H9 (cell line): ENCODE measurements at regions not wholly inside any gene's neighbourhood (a gene's known extent, or its start where the extent isn't known, plus 50 kb on each side); places are given as distances from the start of the nearest gene placed in this dataset.

Experiments used
- DNase-seq: peaks from one replicate; pipeline ENCODE4 v3.0.0-alpha.2; 2017
- H2AFZ ChIP-seq: one replicate; pipeline ENCODE4 v1.6.1; 2013; ENCODE audit warnings: mild to moderate bottlenecking, low read length, control low read depth, moderate library complexity
- H2AK5ac ChIP-seq: 2 replicates; pipeline ENCODE4 v1.6.1; 2013; ENCODE audit warnings: low read length, control low read depth, mixed read lengths; ENCODE audit not compliant: insufficient read length
- H2BK120ac ChIP-seq: one replicate; pipeline ENCODE4 v1.6.1; 2013; ENCODE audit warnings: low read depth, mild to moderate bottlenecking, low read length, control low read depth, inconsistent platforms; ENCODE audit not compliant: poor library complexity, severe bottlenecking
- H2BK12ac ChIP-seq: 2 replicates; pipeline ENCODE4 v1.6.1; 2013; ENCODE audit warnings: low read length, control low read depth, mixed read lengths, low read depth; ENCODE audit not compliant: insufficient read length
- H2BK15ac ChIP-seq: 2 replicates; pipeline ENCODE4 v1.6.1; 2013; ENCODE audit warnings: low read depth, low read length, control low read depth
- H2BK20ac ChIP-seq: one replicate; pipeline ENCODE4 v1.6.1; 2013; ENCODE audit warnings: low read depth, mild to moderate bottlenecking, low read length, control low read depth, inconsistent platforms; ENCODE audit not compliant: poor library complexity, severe bottlenecking
- H2BK5ac ChIP-seq: 2 replicates; pipeline ENCODE4 v1.6.1; 2013; ENCODE audit warnings: low read length, control low read depth, mixed read lengths; ENCODE audit not compliant: insufficient read length
- H3K14ac ChIP-seq: 2 replicates; pipeline ENCODE4 v1.6.1; 2013; ENCODE audit warnings: low read length, control low read depth; ENCODE audit not compliant: insufficient read depth
- H3K18ac ChIP-seq: 2 replicates; pipeline ENCODE4 v1.6.1; 2013; ENCODE audit warnings: low read depth, mild to moderate bottlenecking, mixed read lengths, low read length, control low read depth; ENCODE audit not compliant: insufficient read length
- H3K23ac ChIP-seq: 2 replicates; pipeline ENCODE4 v1.6.1; 2013; ENCODE audit warnings: low read length, control low read depth, mixed read lengths, low read depth; ENCODE audit not compliant: insufficient read length
- H3K23me2 ChIP-seq: 2 replicates; pipeline ENCODE4 v1.6.1; 2013; ENCODE audit warnings: low read depth, mild to moderate bottlenecking, mixed read lengths, low read length, control low read depth; ENCODE audit not compliant: insufficient read length, poor library complexity, severe bottlenecking
- H3K27ac ChIP-seq: 2 replicates; pipeline ENCODE4 v1.5.1; 2013; ENCODE audit warnings: low read length, control low read depth, mixed read lengths, low read depth; ENCODE audit not compliant: insufficient read length
- H3K27me3 ChIP-seq: 2 replicates; pipeline ENCODE4 v1.6.1; 2013; ENCODE audit warnings: low read length, control low read depth, inconsistent platforms; ENCODE audit not compliant: insufficient read depth
- H3K4ac ChIP-seq: 2 replicates; pipeline ENCODE4 v1.6.1; 2013; ENCODE audit warnings: low read depth, mild to moderate bottlenecking, control low read depth, inconsistent platforms, low read length, moderate library complexity
- H3K4me1 ChIP-seq: 2 replicates; pipeline ENCODE4 v1.6.1; 2013; ENCODE audit warnings: low read length, control low read depth, inconsistent platforms; ENCODE audit not compliant: insufficient read depth
- H3K4me2 ChIP-seq: 2 replicates; pipeline ENCODE4 v1.6.1; 2013; ENCODE audit warnings: low read length, control low read depth, mixed read lengths; ENCODE audit not compliant: insufficient read length, insufficient read depth
- H3K56ac ChIP-seq: 2 replicates; pipeline ENCODE4 v1.6.1; 2013; ENCODE audit warnings: low read depth, mild to moderate bottlenecking, mixed read lengths, low read length, control low read depth; ENCODE audit not compliant: insufficient read length
- H3K79me1 ChIP-seq: 2 replicates; pipeline ENCODE4 v1.6.1; 2013; ENCODE audit warnings: low read depth, mild to moderate bottlenecking, moderate library complexity, low read length, control low read depth, inconsistent platforms; ENCODE audit not compliant: insufficient read depth, poor library complexity, severe bottlenecking
- H3K79me2 ChIP-seq: 2 replicates; pipeline ENCODE4 v1.6.1; 2013; ENCODE audit warnings: low read length, control low read depth, inconsistent platforms; ENCODE audit not compliant: insufficient read depth
- H3K9ac ChIP-seq: 2 replicates; pipeline ENCODE4 v1.6.1; 2013; ENCODE audit warnings: low read length, control low read depth, mixed read lengths; ENCODE audit not compliant: insufficient read length; ENCODE audit errors: extremely low read depth
- H3K9me3 ChIP-seq: one replicate; pipeline ENCODE4 v1.6.1; 2013; ENCODE audit warnings: low read depth, low read length, inconsistent platforms; ENCODE audit not compliant: control insufficient read depth
- H3T11ph ChIP-seq: one replicate; pipeline ENCODE4 v1.6.1; 2013; ENCODE audit warnings: mild to moderate bottlenecking, low read length, control low read depth, inconsistent platforms
- H4K20me1 ChIP-seq: one replicate; pipeline ENCODE4 v1.6.1; 2013; ENCODE audit not compliant: control insufficient read depth, insufficient read length, insufficient read depth
- H4K5ac ChIP-seq: 2 replicates; pipeline ENCODE4 v1.6.1; 2013; ENCODE audit warnings: low read depth, mild to moderate bottlenecking, mixed read lengths, low read length, control low read depth; ENCODE audit not compliant: insufficient read length
- H4K8ac ChIP-seq: replicated peaks from 2 replicates; pipeline ENCODE4 v1.6.1; 2013; ENCODE audit warnings: low read length, control low read depth, mixed read lengths, low read depth; ENCODE audit not compliant: insufficient read length
- H4K91ac ChIP-seq: 2 replicates; pipeline ENCODE4 v1.6.1; 2013; ENCODE audit warnings: low read depth, mild to moderate bottlenecking, moderate library complexity, mixed read lengths, low read length, control low read depth; ENCODE audit not compliant: insufficient read length
- H3K27ac Mint-ChIP-seq, 3 experiments: 2 replicates in 2 of 3; 3 replicates in 1 of 3; pipeline ENCODE4 v1.8.0; 2020 to 2021; ENCODE audit warnings: mixed read lengths in 3 of 3, mild to moderate bottlenecking in 1 of 3, moderate library complexity in 1 of 3
- H3K27me3 Mint-ChIP-seq: 2 replicates; pipeline ENCODE4 v1.8.0; 2021; ENCODE audit warnings: low read depth, mild to moderate bottlenecking, moderate library complexity, mixed read lengths
- H3K36me3 Mint-ChIP-seq, 3 experiments: 2 replicates in 2 of 3; 3 replicates in 1 of 3; pipeline ENCODE4 v1.8.0; 2020 to 2021; ENCODE audit warnings: low read depth in 3 of 3, mixed read lengths in 3 of 3; ENCODE audit not compliant: insufficient read depth in 1 of 3
- H3K4me1 Mint-ChIP-seq, 2 experiments: 2 replicates each; pipeline ENCODE4 v1.8.0; 2020; ENCODE audit warnings: mixed read lengths in 2 of 2
- H3K4me3 Mint-ChIP-seq, 2 experiments: 2 replicates in 1 of 2; 3 replicates in 1 of 2; pipeline ENCODE4 v1.8.0; 2020 to 2021; ENCODE audit warnings: mild to moderate bottlenecking in 2 of 2, mixed read lengths in 2 of 2, moderate library complexity in 1 of 2
- H3K9me3 Mint-ChIP-seq, 2 experiments: 2 replicates in 1 of 2; 3 replicates in 1 of 2; pipeline ENCODE4 v1.8.0; 2020; ENCODE audit warnings: mild to moderate bottlenecking in 2 of 2, mixed read lengths in 2 of 2, moderate library complexity in 1 of 2
- CTCF ChIP-seq: fragments of 200-600 bp; sonication (generic); conservative IDR thresholded peaks from 3 replicates; pipeline ENCODE4 v1.8.0; 2021; ENCODE audit warnings: antibody characterized with exemption, mild to moderate bottlenecking
- WGBS: extraction: QIAGEN DNeasy Blood & Tissue Kit; methylation state at CpG from one replicate; pipeline ENCODE4 v1.1.7; 2013; ENCODE audit warnings: missing lambda C conversion rate, low lambda C conversion rate, mixed read lengths; ENCODE audit not compliant: insufficient read length; ENCODE audit errors: extremely low coverage; 5-methylcytosine and 5-hydroxymethylcytosine counted together

DNA sequence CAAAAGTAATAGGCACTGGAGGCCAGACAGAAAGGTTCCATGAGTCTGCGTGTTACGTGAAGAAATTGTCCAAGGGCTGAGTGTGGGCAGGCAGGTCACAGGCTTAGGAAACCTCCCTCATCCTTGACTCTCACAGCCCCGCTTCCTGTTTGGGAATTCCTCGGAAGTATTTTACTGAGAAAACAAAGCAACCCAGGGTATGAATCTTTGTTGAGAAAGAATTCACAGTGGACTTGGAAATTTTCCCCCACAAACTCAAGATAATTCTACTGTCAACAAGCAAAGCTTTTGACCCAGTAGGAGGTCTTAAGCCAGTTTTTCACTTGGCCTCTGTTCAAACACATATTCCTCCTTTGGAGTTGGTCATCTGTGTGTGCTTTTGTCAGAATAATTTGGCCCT, 377.1 kb upstream of the TPM1 start:
- WGBS, result no CpG with 5 or more reads among the region's 4 CpGs
- no peaks in the 10 kb centered on the region for H3K9me3 ChIP-seq

More for the DNA sequence above, 377.1 kb upstream of the TPM1 start:
- Histone ChIP-seq H2BK5ac (no peak overlapping the region), H2BK120ac (no peak overlapping the region), H4K8ac (no peak overlapping the region), H3K4me1 (no peaks in the 10 kb centered on the region; the same call in 1 of the 2 replicates), H3K27ac (no peak overlapping the region), H4K20me1 (no peaks in the 10 kb centered on the region), H4K5ac (no peak overlapping the region), H3K56ac (no peak overlapping the region), H3K23ac (no peak overlapping the region), H2AFZ (no peak overlapping the region), H3T11ph (no peak overlapping the region), H3K14ac (no peak overlapping the region), H3K9ac (no peak overlapping the region), H3K79me1 (no peaks in the 10 kb centered on the region), H3K27me3 (no peaks in the 10 kb centered on the region), H3K18ac (no peak overlapping the region), H3K4me2 (no peak overlapping the region), H3K4ac (no peak overlapping the region), H3K23me2 (no peaks in the 10 kb centered on the region), H4K91ac (no peak overlapping the region), H2BK15ac (no peak overlapping the region), H2BK20ac (no peak overlapping the region), H2BK12ac (no peak overlapping the region), H2AK5ac (no peak overlapping the region), H3K79me2 (no peaks in the 10 kb centered on the region)
- Mint-ChIP-seq H3K27me3 (no peaks in the 10 kb centered on the region), H3K9me3 (peaks cover 0 to 2% of the 10 kb centered on the region in 2 experiments; a peak in 1 of 5 replicates), H3K4me3 (no peak overlapping the region), H3K4me1 (peaks cover 8% of the 10 kb centered on the region in 2 experiments), H3K27ac (peak overlapping the region in 2 of 3 experiments; percentile 13 to 53; a peak in 2 of 7 replicates), H3K36me3 (peaks cover 2 to 9% (median 2%) of the 10 kb centered on the region in 3 experiments; a peak in 4 of 7 replicates)
- no peak for TF ChIP-seq CTCF
- DNase-seq, result no peak
